GM12892 (cell line): ENCODE measurements at regions not wholly inside any gene's neighbourhood (a gene's known extent, or its start where the extent isn't known, plus 50 kb on each side); places are given as distances from the start of the nearest gene placed in this dataset.

ENCODE experiments used
- DNase-seq: peaks from one replicate; pipeline ENCODE4 v3.0.0; 2011; ENCODE audit not compliant: insufficient read length
- FAIRE-seq: peaks from 2 replicates; lab custom pipeline; 2011; peaks lifted over from hg19 to GRCh38; lab: Jason Lieb, UNC
- POLR2A ChIP-seq: IDR thresholded peaks from 2 replicates; pipeline ENCODE4 v1.6.1; 2011; ENCODE audit warnings: low read depth, low read length, control low read depth
- POLR2AphosphoS5 ChIP-seq: IDR thresholded peaks from 2 replicates; pipeline ENCODE4 v1.6.1; 2011; ENCODE audit warnings: low read depth, low read length, control low read depth
- TAF1 ChIP-seq: IDR thresholded peaks from 2 replicates; pipeline ENCODE4 v1.6.1; 2011; ENCODE audit warnings: low read depth, mild to moderate bottlenecking, control low read depth, low read length, borderline replicate concordance

GRCh38 chrX:46317163-46317562 is 228.1 kb downstream of the ZNF674 start:
- FAIRE-seq: peak; percentile 24
- DNase-seq: no peak
- TF ChIP-seq POLR2AphosphoS5 (no peak), POLR2A (no peak), TAF1 (no peak)

- FAIRE-seq: no peak
- TF ChIP-seq TAF1 (no peak), POLR2AphosphoS5 (no peak), POLR2A (no peak)
- DNase-seq: no peak
Observed at GRCh38 chrX:46311581-46312120, 233.6 kb downstream of the ZNF674 start.

GRCh38 chrX:46310815-46311497 is 234.3 kb downstream of the ZNF674 start:
- TF ChIP-seq TAF1 (no peak), POLR2A (no peak), POLR2AphosphoS5 (no peak)
- FAIRE-seq (no peak), DNase-seq (no peak)

GRCh38 chrX:46308110-46308509 is 237.1 kb downstream of the ZNF674 start:
- DNase-seq (no peak), FAIRE-seq (no peak)
- TF ChIP-seq TAF1 (no peak), POLR2AphosphoS5 (no peak), POLR2A (no peak)

- DNase-seq (no peak), FAIRE-seq (no peak)
- no peak for TF ChIP-seq POLR2AphosphoS5
- no peak for TF ChIP-seq POLR2A
- no peak for TF ChIP-seq TAF1
Observed at GRCh38 chrX:46306103-46306502, 239.1 kb downstream of the ZNF674 start.

GRCh38 chrX:46305431-46305830 is 239.8 kb downstream of the ZNF674 start:
- FAIRE-seq (no peak), DNase-seq (no peak)
- TF ChIP-seq POLR2A (no peak), POLR2AphosphoS5 (no peak), TAF1 (no peak)

GRCh38 chrX:46301903-46302302 is 243.3 kb downstream of the ZNF674 start:
- no peak for FAIRE-seq
- no peak for TF ChIP-seq TAF1
- no peak for TF ChIP-seq POLR2AphosphoS5
- TF ChIP-seq POLR2A: no peak
- no peak for DNase-seq

GRCh38 chrX:46298821-46299220 is 246.4 kb downstream of the ZNF674 start:
- DNase-seq (no peak), FAIRE-seq (no peak)
- no peak for TF ChIP-seq TAF1
- TF ChIP-seq POLR2AphosphoS5: no peak
- TF ChIP-seq POLR2A: no peak

GRCh38 chrX:46295963-46296362 is 249.3 kb downstream of the ZNF674 start:
- no peak for TF ChIP-seq POLR2AphosphoS5
- TF ChIP-seq POLR2A: no peak
- TF ChIP-seq TAF1: no peak
- DNase-seq (no peak), FAIRE-seq (no peak)

- TF ChIP-seq POLR2A (no peak), POLR2AphosphoS5 (no peak), TAF1 (no peak)
- FAIRE-seq (no peak), DNase-seq (no peak)
Observed at GRCh38 chrX:46294234-46294633, 251.0 kb downstream of the ZNF674 start.

GRCh38 chrX:46279925-46280313 is 265.3 kb downstream of the ZNF674 start:
- DNase-seq (no peak), FAIRE-seq (peak; percentile 36)

More at GRCh38 chrX:46279925-46280313, 265.3 kb downstream of the ZNF674 start:
- no peak for TF ChIP-seq TAF1
